ENCODE measurements at regions not wholly inside any gene's neighbourhood (a gene's known extent, or its start where the extent isn't known, plus 50 kb on each side); places are given as distances from the start of the nearest gene placed in this dataset.

GRCh38 chr5:3339798-3340115 lies 255.9 kb upstream of the IRX1 start (continued):
- TF ChIP-seq ZBTB33 (IDR thresholded peaks at IDR 0.05; ENCODE audit: extremely low read depth, insufficient replicate concordance, low read length) (no peak), ATF3 (IDR thresholded peaks at IDR 0.05) (no peak), ELF1 (IDR thresholded peaks at IDR 0.05; ENCODE audit: borderline replicate concordance, low read depth) (no peak)

- H3K36me3 ChIP-seq (ENCODE audit: control insufficient read depth in 1 of 2, insufficient read depth in 2 of 2, low read length in 2 of 2): no peaks in the 10 kb centered on the region
- no peaks in the 10 kb centered on the region for H4K20me1 ChIP-seq (ENCODE audit: insufficient read depth)
- no peaks in the 10 kb centered on the region for H3K4me1 ChIP-seq (ENCODE audit: control insufficient read depth in 1 of 2, insufficient read depth in 2 of 2, low read length in 2 of 2)
- intact Hi-C loops (cut with micrococcal nuclease): no loop called here
- no peak overlapping the region for H3K9ac ChIP-seq (ENCODE audit: low read length)
- ChIA-PET RAD21 (ENCODE audit: low non-redundant PET in 1 of 2, low total read pairs in 2 of 2, uncharacterized antibody in 2 of 2, unreplicated experiment in 2 of 2) (no interaction called here), CTCF (no interaction called here), POLR2A (no interaction called here)
- no peak overlapping the region for H3K4me2 ChIP-seq (ENCODE audit: low read length)
- TF ChIP-seq ATF3 (IDR thresholded peaks at IDR 0.05) (no peak), YY1 (IDR thresholded peaks at IDR 0.05; ENCODE audit: extremely low read depth, insufficient replicate concordance, low read depth, low read length) (no peak), MAX (IDR thresholded peaks at IDR 0.05) (no peak), ZFX (IDR thresholded peaks at IDR 0.05) (no peak), JUND (IDR thresholded peaks at IDR 0.05) (no peak), CBX3 (IDR thresholded peaks at IDR 0.05; ENCODE audit: low read depth) (no peak), ZBTB33 (IDR thresholded peaks at IDR 0.05; ENCODE audit: extremely low read depth, insufficient replicate concordance, low read length) (no peak), SRF (IDR thresholded peaks at IDR 0.05; ENCODE audit: low read depth) (no peak), CTCF (IDR thresholded peaks at IDR 0.05 in 2 of 3, conservative IDR thresholded peaks at IDR 0.05 in 1 of 3; ENCODE audit: borderline replicate concordance in 1 of 3, insufficient read depth in 1 of 3, low read depth in 2 of 3, low read length in 2 of 3) (no peak), TCF7L2 (IDR thresholded peaks at IDR 0.05; ENCODE audit: borderline replicate concordance, extremely low read depth, insufficient read depth, insufficient read length) (no peak)
- H3K27me3 ChIP-seq (ENCODE audit: insufficient read depth, low read length): no peaks in the 10 kb centered on the region
- no peaks in the 10 kb centered on the region for H3K79me2 ChIP-seq (ENCODE audit: insufficient read depth, low read length)
- DNase-seq (ENCODE audit: low read depth, low spot score) (no peak), ATAC-seq (no peak)
- no peaks in the 10 kb centered on the region for H3K9me2 ChIP-seq (ENCODE audit: insufficient read depth)
- H3K27ac ChIP-seq (ENCODE audit: low read depth, low read length): no peak overlapping the region
- H2AFZ ChIP-seq (ENCODE audit: low read depth, low read length, poor library complexity, severe bottlenecking): no peak overlapping the region
- H3K4me3 ChIP-seq (replicated peaks in 1 of 2; ENCODE audit: low read depth in 1 of 2, low read length in 2 of 2): no peak overlapping the region
- peaks cover 0 to 13% of the 10 kb centered on the region in 2 experiments; a peak in 2 of 4 replicates for H3K9me3 ChIP-seq (ENCODE audit: control insufficient read depth in 1 of 2, insufficient read depth in 1 of 2, low read depth in 1 of 2, low read length in 2 of 2)
- BruUV-seq (replicated peaks): no TSS peak
Measured at GRCh38 chr5:3339092-3339797, 256.4 kb upstream of the IRX1 start.
